Esophagus squamous epithelium (tissue), 4 donors: ENCODE measurements at regions not wholly inside any gene's neighbourhood (a gene's known extent, or its start where the extent isn't known, plus 50 kb on each side); places are given as distances from the start of the nearest gene placed in this dataset.

Source experiments
- POLR2A ChIP-seq, 4 donors: fragments of 450-650 bp; IDR thresholded peaks; one replicate each; pipeline ENCODE4 v1.6.1; 2017; ENCODE audit warnings: antibody characterized with exemption in 4 of 4, mild to moderate bottlenecking in 4 of 4, moderate library complexity in 3 of 4
- TF ChIP-seq, protein P1 (sequence below), 6 experiments: fragments of 450-650 bp in 4 of 6; fragments of 200-600 bp in 2 of 6; sonication (generic) in 2 of 6; IDR thresholded peaks; one replicate each; pipeline ENCODE4 v1.5.1; 2016 to 2019; ENCODE audit warnings: antibody characterized with exemption in 6 of 6, mild to moderate bottlenecking in 4 of 6, moderate library complexity in 4 of 6

DNA sequence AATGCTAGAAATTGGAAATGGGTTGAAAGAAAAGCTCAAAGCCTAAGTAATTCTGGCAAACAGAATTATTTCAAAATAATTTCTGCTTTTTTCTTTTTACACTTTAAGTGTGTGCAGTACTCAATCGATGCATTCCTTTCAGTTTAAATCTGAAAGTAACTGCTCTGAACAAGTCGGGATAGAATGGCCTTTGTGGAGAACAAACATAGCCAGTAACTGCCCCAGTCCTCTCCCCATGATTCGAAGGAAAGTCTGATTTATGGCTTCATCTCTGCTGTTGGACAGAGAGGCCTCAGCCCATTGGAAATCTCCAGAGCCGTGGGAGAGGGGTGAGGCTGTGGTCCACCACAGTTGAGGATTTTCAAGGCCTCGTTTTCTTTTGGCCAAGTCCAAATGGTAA lies 174.0 kb upstream of the TLL1 start:
- TF ChIP-seq, protein P1, sequence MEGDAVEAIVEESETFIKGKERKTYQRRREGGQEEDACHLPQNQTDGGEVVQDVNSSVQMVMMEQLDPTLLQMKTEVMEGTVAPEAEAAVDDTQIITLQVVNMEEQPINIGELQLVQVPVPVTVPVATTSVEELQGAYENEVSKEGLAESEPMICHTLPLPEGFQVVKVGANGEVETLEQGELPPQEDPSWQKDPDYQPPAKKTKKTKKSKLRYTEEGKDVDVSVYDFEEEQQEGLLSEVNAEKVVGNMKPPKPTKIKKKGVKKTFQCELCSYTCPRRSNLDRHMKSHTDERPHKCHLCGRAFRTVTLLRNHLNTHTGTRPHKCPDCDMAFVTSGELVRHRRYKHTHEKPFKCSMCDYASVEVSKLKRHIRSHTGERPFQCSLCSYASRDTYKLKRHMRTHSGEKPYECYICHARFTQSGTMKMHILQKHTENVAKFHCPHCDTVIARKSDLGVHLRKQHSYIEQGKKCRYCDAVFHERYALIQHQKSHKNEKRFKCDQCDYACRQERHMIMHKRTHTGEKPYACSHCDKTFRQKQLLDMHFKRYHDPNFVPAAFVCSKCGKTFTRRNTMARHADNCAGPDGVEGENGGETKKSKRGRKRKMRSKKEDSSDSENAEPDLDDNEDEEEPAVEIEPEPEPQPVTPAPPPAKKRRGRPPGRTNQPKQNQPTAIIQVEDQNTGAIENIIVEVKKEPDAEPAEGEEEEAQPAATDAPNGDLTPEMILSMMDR (IDR thresholded peaks at IDR 0.05) = no peak
- no peak for TF ChIP-seq POLR2A (IDR thresholded peaks at IDR 0.05)
